Stomach (tissue), 8 donors: ENCODE measurements at regions not wholly inside any gene's neighbourhood (a gene's known extent, or its start where the extent isn't known, plus 50 kb on each side); places are given as distances from the start of the nearest gene placed in this dataset.

ENCODE experiments used
- DNase-seq, 2 donors: peaks; one replicate each; pipeline versions ENCODE4 v3.0.0 to v3.0.0-alpha.2; 2013 to 2019
- H3K27ac ChIP-seq, 5 donors: fragments of 200-600 bp in 4 of 5; sonication (generic) in 4 of 5; one replicate each; pipeline ENCODE4 v1.5.1; 2013 to 2019; ENCODE audit warnings: mild to moderate bottlenecking in 1 of 5, moderate library complexity in 1 of 5
- H3K27me3 ChIP-seq, 3 donors: fragments of 200-600 bp; sonication (generic); one replicate each; pipeline ENCODE4 v1.5.1; 2017 to 2019; ENCODE audit warnings: mixed run types in 1 of 3
- H3K36me3 ChIP-seq, 4 donors: fragments of 200-600 bp; sonication (generic); 1 replicate in 3 of 4; 2 replicates in 1 of 4; pipeline ENCODE4 v1.5.1; 2016 to 2019
- H3K4me1 ChIP-seq, 4 donors: fragments of 200-600 bp; sonication (generic); one replicate each; pipeline ENCODE4 v1.5.1; 2016 to 2019
- H3K4me3 ChIP-seq, 4 donors: fragments of 200-600 bp; sonication (generic) in 3 of 4; one replicate each; pipeline ENCODE4 v1.5.1; 2016 to 2019; ENCODE audit warnings: mild to moderate bottlenecking in 1 of 4
- H3K9me3 ChIP-seq, 4 donors: fragments of 200-600 bp; sonication (generic); one replicate each; pipeline ENCODE4 v1.5.1; 2016 to 2019
- CTCF ChIP-seq, 7 experiments: fragments of 450-650 bp in 4 of 7; fragments of 200-600 bp in 3 of 7; sonication (generic) in 3 of 7; IDR thresholded peaks; one replicate each; pipeline ENCODE4 v1.5.1; 2016 to 2019; ENCODE audit warnings: antibody characterized with exemption in 7 of 7, control low read depth in 2 of 7, mild to moderate bottlenecking in 1 of 7
- EP300 ChIP-seq: sonication (generic); formaldehyde crosslinking; IDR thresholded peaks from one replicate; pipeline ENCODE4 v1.6.1; 2017; ENCODE audit warnings: antibody characterized with exemption
- POLR2A ChIP-seq, 4 donors: fragments of 450-650 bp; IDR thresholded peaks; one replicate each; pipeline ENCODE4 v1.6.1; 2016; ENCODE audit warnings: antibody characterized with exemption in 4 of 4, control low read depth in 2 of 4, mild to moderate bottlenecking in 1 of 4, moderate library complexity in 1 of 4
- POLR2AphosphoS5 ChIP-seq, 3 donors: sonication (generic); formaldehyde crosslinking; IDR thresholded peaks; one replicate each; pipeline ENCODE4 v1.6.1; 2016; ENCODE audit warnings: antibody characterized with exemption in 3 of 3
- WGBS, 5 donors: extraction: QIAGEN DNeasy Blood & Tissue Kit in 3 of 5; methylation state at CpG; one replicate each; pipeline versions ENCODE4 v1.1.5 to v1.1.7; 2013 to 2018; 5-methylcytosine and 5-hydroxymethylcytosine counted together
- intact Hi-C: fragments of 100-400 bp; cut with DNase I; formaldehyde crosslinking; loops from one replicate; pipeline ENCODE4 v1.15.1; 2023; ENCODE audit warnings: low total_unique reads
- donor health status: healthy with polysubstance abuse.
- donor health status: Bipolar disorder and iron deficiency.
- donor health status: healthy.

GRCh38 chr3:86162521-86162920 is 828.4 kb downstream of the VGLL3 start:
- intact Hi-C loops, result no loop called here
- no peak for DNase-seq
- whole genome bisulfite sequencing, 5 donors, result 81 to 96% (median 89%) methylated on average over 1 of the region's 1 CpG

GRCh38 chr3:86161493-86161892 is 829.5 kb downstream of the VGLL3 start:
- DNase-seq, result no peak
- no peak for TF ChIP-seq POLR2A (IDR thresholded peaks at IDR 0.05)
- TF ChIP-seq POLR2AphosphoS5 (IDR thresholded peaks at IDR 0.05), result no peak
- TF ChIP-seq EP300, result no peak
- no peak for TF ChIP-seq CTCF (IDR thresholded peaks at IDR 0.05)
- no peaks in the 10 kb centered on the region for H3K9me3 ChIP-seq
- no peaks in the 10 kb centered on the region for H3K4me1 ChIP-seq
- H3K36me3 ChIP-seq, result no peaks in the 10 kb centered on the region
- H3K4me3 ChIP-seq, result no peak overlapping the region
- H3K27me3 ChIP-seq, result no peaks in the 10 kb centered on the region
- intact Hi-C loops, result no loop called here
- no peak overlapping the region for H3K27ac ChIP-seq
- WGBS, 5 donors, result 64 to 73% (median 66%) methylated on average over 7 of the region's 7 CpGs

More at GRCh38 chr3:86162521-86162920, 828.4 kb downstream of the VGLL3 start:
- Histone ChIP-seq H3K4me1 (no peaks in the 10 kb centered on the region), H3K27me3 (no peaks in the 10 kb centered on the region), H3K9me3 (no peaks in the 10 kb centered on the region), H3K27ac (no peak overlapping the region), H3K36me3 (no peaks in the 10 kb centered on the region), H3K4me3 (no peak overlapping the region)
- no peak for TF ChIP-seq POLR2AphosphoS5 (IDR thresholded peaks at IDR 0.05)
- no peak for TF ChIP-seq CTCF (IDR thresholded peaks at IDR 0.05)
- no peak for TF ChIP-seq POLR2A (IDR thresholded peaks at IDR 0.05)
- no peak for TF ChIP-seq EP300

GRCh38 chr3:86152620-86153019 is 838.3 kb downstream of the VGLL3 start:
- Histone ChIP-seq H3K9me3 (peaks cover 0 to 3% (median 0%) of the 10 kb centered on the region in 4 donors), H3K27ac (no peak overlapping the region), H3K4me1 (no peaks in the 10 kb centered on the region), H3K27me3 (no peaks in the 10 kb centered on the region), H3K36me3 (no peaks in the 10 kb centered on the region), H3K4me3 (no peak overlapping the region)
- TF ChIP-seq POLR2AphosphoS5 (IDR thresholded peaks at IDR 0.05) (no peak), CTCF (IDR thresholded peaks at IDR 0.05) (no peak), EP300 (no peak), POLR2A (IDR thresholded peaks at IDR 0.05) (no peak)
- no peak for DNase-seq
- intact Hi-C loops, result no loop called here

GRCh38 chr3:86149054-86149453 is 841.9 kb downstream of the VGLL3 start:
- no peaks in the 10 kb centered on the region for H3K9me3 ChIP-seq
- no peak overlapping the region for H3K27ac ChIP-seq
- H3K27me3 ChIP-seq, result no peaks in the 10 kb centered on the region
- no peak overlapping the region for H3K4me3 ChIP-seq
- intact Hi-C loops, result no loop called here
- TF ChIP-seq POLR2AphosphoS5 (IDR thresholded peaks at IDR 0.05), result no peak
- no peaks in the 10 kb centered on the region for H3K4me1 ChIP-seq
- no peaks in the 10 kb centered on the region for H3K36me3 ChIP-seq
- no peak for DNase-seq

GRCh38 chr3:86147119-86147518 is 843.8 kb downstream of the VGLL3 start:
- Histone ChIP-seq H3K36me3 (no peaks in the 10 kb centered on the region), H3K4me1 (no peaks in the 10 kb centered on the region), H3K27me3 (no peaks in the 10 kb centered on the region), H3K9me3 (no peaks in the 10 kb centered on the region), H3K27ac (no peak overlapping the region), H3K4me3 (no peak overlapping the region)
- no peak for DNase-seq
- intact Hi-C loops, result no loop called here
- 72 to 85% (median 75%) methylated on average over 5 of the region's 5 CpGs for WGBS, 5 donors
- TF ChIP-seq POLR2A (IDR thresholded peaks at IDR 0.05), result no peak
- TF ChIP-seq EP300, result no peak
- TF ChIP-seq CTCF (IDR thresholded peaks at IDR 0.05), result no peak
- no peak for TF ChIP-seq POLR2AphosphoS5 (IDR thresholded peaks at IDR 0.05)
